LNCaP clone FGC (cell line): ENCODE measurements at regions not wholly inside any gene's neighbourhood (a gene's known extent, or its start where the extent isn't known, plus 50 kb on each side); places are given as distances from the start of the nearest gene placed in this dataset.
A peak's percentile ranks its signal among the peaks of the same experiment; 100 is the strongest.

Experiments used
- DNase-seq: peaks from one replicate; pipeline ENCODE4 v3.0.0-alpha.2; 2011; ENCODE audit warnings: low read depth
- H3K4me3 ChIP-seq: 2 replicates; pipeline ENCODE4 v1.5.1; 2011; ENCODE audit warnings: mild to moderate bottlenecking, low read depth, low read length, control low read depth
- CTCF ChIP-seq: IDR thresholded peaks from 2 replicates; pipeline ENCODE4 v1.5.1; 2012; ENCODE audit warnings: mild to moderate bottlenecking; ENCODE audit not compliant: control insufficient read depth, insufficient read depth; ENCODE audit errors: extremely low read depth

- no peak overlapping the region for H3K4me3 ChIP-seq
- DNase-seq, result no peak
- no peak for TF ChIP-seq CTCF
Measured at GRCh38 chr13:33723365-33723764, 94.6 kb upstream of the RFC3 start.

GRCh38 chr13:33723772-33724435, 94.0 kb upstream of the RFC3 start:
- no peak overlapping the region for H3K4me3 ChIP-seq
- peak; percentile 76 for DNase-seq
- TF ChIP-seq CTCF, result peak; percentile 73

- no peak for DNase-seq
- no peak overlapping the region for H3K4me3 ChIP-seq
- no peak for TF ChIP-seq CTCF
Measured at GRCh38 chr13:33725340-33725739, 92.6 kb upstream of the RFC3 start.

GRCh38 chr13:33727297-33728083, 90.5 kb upstream of the RFC3 start:
- TF ChIP-seq CTCF, result no peak
- DNase-seq, result no peak
- H3K4me3 ChIP-seq, result no peak overlapping the region

GRCh38 chr13:33728271-33729037, 89.5 kb upstream of the RFC3 start:
- TF ChIP-seq CTCF, result no peak
- H3K4me3 ChIP-seq, result no peak overlapping the region
- DNase-seq, result no peak

GRCh38 chr13:33730147-33730546, 87.8 kb upstream of the RFC3 start:
- H3K4me3 ChIP-seq, result no peak overlapping the region
- no peak for DNase-seq
- no peak for TF ChIP-seq CTCF
